MM.1S (cell line): ENCODE measurements at regions not wholly inside any gene's neighbourhood (a gene's known extent, or its start where the extent isn't known, plus 50 kb on each side); places are given as distances from the start of the nearest gene placed in this dataset.
"Not testable (repeated sequence)": the region's sequence is repeated elsewhere in the genome, so short reads cannot be mapped to it uniquely, and the experiment has no call there.

Experiments
- DNase-seq: peaks from one replicate; pipeline ENCODE4 v3.0.0-alpha.2; 2015
- H2AFZ ChIP-seq: fragments of 300-600 bp; sonication (generic); 2 replicates; pipeline ENCODE4 v1.6.0; 2016; ENCODE audit warnings: antibody characterized with exemption, low read length
- H3F3A ChIP-seq: fragments of 300-600 bp; sonication (generic); 2 replicates; pipeline ENCODE4 v1.6.1; 2016; ENCODE audit warnings: mild to moderate bottlenecking, antibody characterized with exemption, low read length, moderate library complexity, mixed read lengths; ENCODE audit not compliant: insufficient read depth
- H3K27ac ChIP-seq: fragments of 300-600 bp; sonication (generic); 2 replicates; pipeline ENCODE4 v1.5.1; 2016; ENCODE audit warnings: mild to moderate bottlenecking, low read length
- H3K27me3 ChIP-seq: fragments of 300-600 bp; sonication (generic); replicated peaks from 2 replicates; pipeline ENCODE4 v1.6.0; 2016; ENCODE audit warnings: low read length; ENCODE audit not compliant: insufficient read depth
- H3K36me3 ChIP-seq: fragments of 300-600 bp; sonication (generic); replicated peaks from 2 replicates; pipeline ENCODE4 v1.6.1; 2016; ENCODE audit warnings: mild to moderate bottlenecking, low read length, mixed read lengths; ENCODE audit not compliant: insufficient read depth
- H3K4me1 ChIP-seq: fragments of 300-600 bp; sonication (generic); 2 replicates; pipeline ENCODE4 v1.6.1; 2016; ENCODE audit warnings: low read length, mixed read lengths
- H3K4me2 ChIP-seq: fragments of 300-600 bp; sonication (generic); 2 replicates; pipeline ENCODE4 v1.6.0; 2016; ENCODE audit warnings: low read depth, low read length
- H3K4me3 ChIP-seq: fragments of 300-600 bp; sonication (generic); 2 replicates; pipeline ENCODE4 v1.5.1; 2016; ENCODE audit warnings: low read length, mixed read lengths
- H3K79me2 ChIP-seq: fragments of 300-600 bp; sonication (generic); 2 replicates; pipeline ENCODE4 v1.6.1; 2016; ENCODE audit warnings: mixed run types, low read length, mixed read lengths
- H3K9ac ChIP-seq: fragments of 300-600 bp; sonication (generic); 2 replicates; pipeline ENCODE4 v1.6.1; 2016; ENCODE audit warnings: low read length, mixed read lengths
- H3K9me2 ChIP-seq: fragments of 300-600 bp; sonication (generic); replicated peaks from 2 replicates; pipeline ENCODE4 v1.6.1; 2016; ENCODE audit warnings: mild to moderate bottlenecking, low read length, mixed read lengths; ENCODE audit not compliant: insufficient read depth
- H3K9me3 ChIP-seq: fragments of 300-600 bp; sonication (generic); replicated peaks from 2 replicates; pipeline ENCODE4 v1.6.1; 2016; ENCODE audit warnings: mild to moderate bottlenecking, low read length, mixed read lengths; ENCODE audit not compliant: insufficient read depth
- H4K20me1 ChIP-seq: fragments of 300-600 bp; sonication (generic); 2 replicates; pipeline ENCODE4 v1.6.1; 2016; ENCODE audit warnings: mild to moderate bottlenecking, low read length, moderate library complexity, mixed read lengths; ENCODE audit not compliant: insufficient read depth
- CTCF ChIP-seq: fragments of 300-600 bp; sonication (generic); IDR thresholded peaks from 2 replicates; pipeline ENCODE4 v1.5.1; 2016; ENCODE audit warnings: antibody characterized with exemption, low read length, mixed read lengths
- EZH2 ChIP-seq: fragments of 300-600 bp; sonication (generic); optimal IDR thresholded peaks from 2 replicates; pipeline ENCODE3; 2017; ENCODE audit warnings: low read depth, mild to moderate bottlenecking, antibody characterized with exemption, low read length, mixed read lengths
- EZH2phosphoT487 ChIP-seq: fragments of 300-600 bp; sonication (generic); IDR thresholded peaks from 2 replicates; pipeline ENCODE4 v1.6.1; 2018; ENCODE audit warnings: antibody characterized with exemption, low read length

- Histone ChIP-seq H2AFZ (no peak overlapping the region), H3K27me3 (peaks cover 93% of the 10 kb centered on the region), H3K4me2 (no peak overlapping the region), H3K79me2 (no peaks in the 10 kb centered on the region), H3K36me3 (no peaks in the 10 kb centered on the region), H3K4me3 (no peak overlapping the region), H3K4me1 (no peaks in the 10 kb centered on the region), H3F3A (no peaks in the 10 kb centered on the region), H3K9me3 (no peaks in the 10 kb centered on the region), H3K9ac (no peak overlapping the region), H4K20me1 (no peaks in the 10 kb centered on the region), H3K27ac (no peak overlapping the region), H3K9me2 (no peaks in the 10 kb centered on the region)
- no peak for DNase-seq
- TF ChIP-seq CTCF (no peak), EZH2phosphoT487 (no peak), EZH2 (no peak)
These were observed 83.6 kb upstream of the CASZ1 start for GRCh38 chr1:10880063-10880462.

GRCh38 chr1:10881046-10881445 lies 84.6 kb upstream of the CASZ1 start:
- peaks cover 94% of the 10 kb centered on the region for H3K27me3 ChIP-seq
- no peaks in the 10 kb centered on the region for H4K20me1 ChIP-seq
- H3K36me3 ChIP-seq: no peaks in the 10 kb centered on the region
- TF ChIP-seq CTCF (no peak), EZH2phosphoT487 (no peak), EZH2 (no peak)
- no peak overlapping the region for H3K27ac ChIP-seq
- H3K79me2 ChIP-seq: no peaks in the 10 kb centered on the region
- no peaks in the 10 kb centered on the region for H3K9me3 ChIP-seq
- H3K9ac ChIP-seq: no peak overlapping the region
- H3K4me2 ChIP-seq: no peak overlapping the region
- no peak for DNase-seq
- no peaks in the 10 kb centered on the region for H3K9me2 ChIP-seq
- H3F3A ChIP-seq: no peaks in the 10 kb centered on the region
- H3K4me1 ChIP-seq: no peaks in the 10 kb centered on the region
- no peak overlapping the region for H2AFZ ChIP-seq
- H3K4me3 ChIP-seq: no peak overlapping the region

- H3K36me3 ChIP-seq: no peaks in the 10 kb centered on the region
These were observed 85.6 kb upstream of the CASZ1 start for GRCh38 chr1:10882069-10882468.

GRCh38 chr1:10887032-10887431 lies 90.6 kb upstream of the CASZ1 start:
- H3F3A ChIP-seq, H3K79me2 ChIP-seq, H3K9ac ChIP-seq, H3K4me3 ChIP-seq, H3K9me3 ChIP-seq, DNase-seq, H2AFZ ChIP-seq, H4K20me1 ChIP-seq, H3K9me2 ChIP-seq, H3K27ac ChIP-seq, H3K4me2 ChIP-seq, H3K36me3 ChIP-seq, H3K4me1 ChIP-seq: not testable (repeated sequence)
- H3K27me3 ChIP-seq: peaks cover 87% of the 10 kb centered on the region

More at GRCh38 chr1:10882069-10882468, 85.6 kb upstream of the CASZ1 start:
- H3K9me3 ChIP-seq: no peaks in the 10 kb centered on the region
- no peak overlapping the region for H3K4me3 ChIP-seq
- H2AFZ ChIP-seq: no peak overlapping the region
- H3K9ac ChIP-seq: no peak overlapping the region
- no peaks in the 10 kb centered on the region for H3K79me2 ChIP-seq
- H3K9me2 ChIP-seq: no peaks in the 10 kb centered on the region
- H3K4me2 ChIP-seq: no peak overlapping the region
- H3F3A ChIP-seq: no peaks in the 10 kb centered on the region
- TF ChIP-seq EZH2 (no peak), EZH2phosphoT487 (no peak), CTCF (no peak)
- DNase-seq: no peak
- no peak overlapping the region for H3K27ac ChIP-seq
- no peaks in the 10 kb centered on the region for H3K4me1 ChIP-seq
- H3K27me3 ChIP-seq: peaks cover 95% of the 10 kb centered on the region
- no peaks in the 10 kb centered on the region for H4K20me1 ChIP-seq
